Mesothelial cell of epicardium (in vitro differentiated cells): ENCODE measurements at regions not wholly inside any gene's neighbourhood (a gene's known extent, or its start where the extent isn't known, plus 50 kb on each side); places are given as distances from the start of the nearest gene placed in this dataset.

ENCODE experiments used
- DNase-seq, 2 experiments: peaks; one replicate each; pipeline ENCODE4 v3.0.0; 2021; ENCODE audit warnings: low spot score in 2 of 2; ENCODE audit not compliant: unreplicated experiment in 2 of 2
- H3K27ac Mint-ChIP-seq: 2 replicates; pipeline ENCODE4 v1.8.0; 2021; ENCODE audit warnings: mixed read lengths
- H3K27me3 Mint-ChIP-seq: 2 replicates; pipeline ENCODE4 v1.8.0; 2021; ENCODE audit warnings: low read depth, mixed read lengths
- H3K36me3 Mint-ChIP-seq: 2 replicates; pipeline ENCODE4 v1.8.0; 2021; ENCODE audit warnings: mixed read lengths
- H3K4me1 Mint-ChIP-seq: 2 replicates; pipeline ENCODE4 v1.8.0; 2021; ENCODE audit warnings: mixed read lengths
- H3K4me3 Mint-ChIP-seq: 2 replicates; pipeline ENCODE4 v1.8.0; 2021; ENCODE audit warnings: mild to moderate bottlenecking, moderate library complexity, mixed read lengths
- H3K9me3 Mint-ChIP-seq: 2 replicates; pipeline ENCODE4 v1.8.0; 2021; ENCODE audit warnings: mixed read lengths
- CTCF ChIP-seq: fragments of 200-600 bp; sonication (generic); IDR thresholded peaks from one replicate; pipeline ENCODE4 v1.5.0; 2021; ENCODE audit warnings: antibody characterized with exemption; ENCODE audit not compliant: unreplicated experiment

GRCh38 chr10:78557433-78557925 is 511.3 kb upstream of the ZMIZ1 start:
- no peaks in the 10 kb centered on the region for H3K9me3 Mint-ChIP-seq
- no peak overlapping the region for H3K4me3 Mint-ChIP-seq
- no peaks in the 10 kb centered on the region for H3K36me3 Mint-ChIP-seq
- DNase-seq = no peak
- no peak overlapping the region for H3K27ac Mint-ChIP-seq
- H3K27me3 Mint-ChIP-seq = no peaks in the 10 kb centered on the region
- TF ChIP-seq CTCF = no peak
- peaks cover 26% of the 10 kb centered on the region for H3K4me1 Mint-ChIP-seq

GRCh38 chr10:78559661-78560340 is 509.0 kb upstream of the ZMIZ1 start:
- TF ChIP-seq CTCF = no peak
- peak overlapping the region; percentile 66 for H3K27ac Mint-ChIP-seq
- peaks cover 26% of the 10 kb centered on the region for H3K4me1 Mint-ChIP-seq
- H3K27me3 Mint-ChIP-seq = no peaks in the 10 kb centered on the region
- no peak for DNase-seq
- H3K4me3 Mint-ChIP-seq = no peak overlapping the region
- H3K36me3 Mint-ChIP-seq = no peaks in the 10 kb centered on the region
- H3K9me3 Mint-ChIP-seq = no peaks in the 10 kb centered on the region

- H3K27ac Mint-ChIP-seq = peak overlapping the region; percentile 66
These were observed 508.5 kb upstream of the ZMIZ1 start for GRCh38 chr10:78560341-78560688.

GRCh38 chr10:78563314-78563713 is 505.5 kb upstream of the ZMIZ1 start:
- Mint-ChIP-seq H3K36me3 (no peaks in the 10 kb centered on the region), H3K9me3 (no peaks in the 10 kb centered on the region), H3K4me1 (peaks cover 52% of the 10 kb centered on the region), H3K27me3 (no peaks in the 10 kb centered on the region), H3K4me3 (no peak overlapping the region), H3K27ac (peak overlapping the region; percentile 90)
- DNase-seq = no peak
- no peak for TF ChIP-seq CTCF

More at GRCh38 chr10:78560341-78560688, 508.5 kb upstream of the ZMIZ1 start:
- no peak for DNase-seq
- H3K27me3 Mint-ChIP-seq = no peaks in the 10 kb centered on the region
- H3K36me3 Mint-ChIP-seq = no peaks in the 10 kb centered on the region
- H3K9me3 Mint-ChIP-seq = no peaks in the 10 kb centered on the region
- no peak for TF ChIP-seq CTCF
- H3K4me3 Mint-ChIP-seq = no peak overlapping the region
- H3K4me1 Mint-ChIP-seq = peaks cover 26% of the 10 kb centered on the region

GRCh38 chr10:78565841-78566240 is 502.9 kb upstream of the ZMIZ1 start:
- H3K27me3 Mint-ChIP-seq = no peaks in the 10 kb centered on the region
- H3K27ac Mint-ChIP-seq = peak overlapping the region; percentile 80
- H3K4me1 Mint-ChIP-seq = peaks cover 54% of the 10 kb centered on the region

More at GRCh38 chr10:78565841-78566240, 502.9 kb upstream of the ZMIZ1 start:
- Mint-ChIP-seq H3K9me3 (no peaks in the 10 kb centered on the region), H3K36me3 (no peaks in the 10 kb centered on the region), H3K4me3 (no peak overlapping the region)
- DNase-seq = no peak
- no peak for TF ChIP-seq CTCF
